Hematopoietic multipotent progenitor cell treated with erythropoietin and hydrocortisone succinate and interleukin-3 and kit ligand, for 17 days (in vitro differentiated cells): ENCODE measurements at regions not wholly inside any gene's neighbourhood (a gene's known extent, or its start where the extent isn't known, plus 50 kb on each side); places are given as distances from the start of the nearest gene placed in this dataset.

Source experiments
- DNase-seq: peaks from one replicate; pipeline ENCODE4 v3.0.0-alpha.2; 2015; ENCODE audit warnings: low spot score

DNA sequence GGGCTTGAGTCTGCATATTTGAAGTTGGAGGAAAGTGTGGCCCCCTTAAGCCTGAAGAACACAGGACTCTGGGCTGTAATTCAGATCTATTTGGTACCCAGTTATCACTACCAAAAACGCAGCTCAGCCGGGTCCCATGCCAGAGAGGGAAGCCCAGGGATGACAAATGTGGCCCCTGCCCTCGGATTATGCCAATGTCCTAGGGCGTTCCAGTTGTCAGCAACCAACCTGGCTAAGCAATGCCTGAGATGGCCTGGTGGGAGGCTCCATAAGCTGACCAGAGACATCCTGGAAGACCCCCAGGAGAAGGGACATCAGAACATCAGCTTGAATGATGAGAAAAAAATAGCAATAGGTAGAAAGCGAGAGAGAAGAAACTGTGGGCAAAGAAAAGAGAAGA lies 79.6 kb upstream of the UQCRFS1 start:
- no peak for DNase-seq

DNA sequence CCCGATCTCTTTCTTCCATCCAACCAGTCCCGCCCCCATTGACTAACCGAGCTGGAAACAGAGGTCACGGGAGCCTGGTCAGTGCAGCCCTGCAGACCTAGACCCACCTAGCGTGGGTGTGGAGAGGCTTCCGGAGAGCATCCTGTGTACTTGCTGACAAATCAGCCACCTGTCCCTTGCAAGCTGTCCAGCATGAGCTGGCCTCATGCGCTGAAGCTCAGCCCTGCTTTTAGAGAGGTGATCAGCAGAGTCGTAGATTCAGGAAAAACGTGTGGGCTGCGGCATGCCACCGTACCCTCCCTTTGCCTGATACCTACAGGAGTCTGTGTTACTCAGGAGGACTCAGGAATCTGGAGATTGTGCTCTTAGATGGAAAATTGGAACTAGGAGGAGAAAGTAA lies 80.3 kb upstream of the UQCRFS1 start:
- DNase-seq: no peak

- DNase-seq: no peak
Measured at GRCh38 chr19:29293736-29294342, 80.9 kb upstream of the UQCRFS1 start.

DNA sequence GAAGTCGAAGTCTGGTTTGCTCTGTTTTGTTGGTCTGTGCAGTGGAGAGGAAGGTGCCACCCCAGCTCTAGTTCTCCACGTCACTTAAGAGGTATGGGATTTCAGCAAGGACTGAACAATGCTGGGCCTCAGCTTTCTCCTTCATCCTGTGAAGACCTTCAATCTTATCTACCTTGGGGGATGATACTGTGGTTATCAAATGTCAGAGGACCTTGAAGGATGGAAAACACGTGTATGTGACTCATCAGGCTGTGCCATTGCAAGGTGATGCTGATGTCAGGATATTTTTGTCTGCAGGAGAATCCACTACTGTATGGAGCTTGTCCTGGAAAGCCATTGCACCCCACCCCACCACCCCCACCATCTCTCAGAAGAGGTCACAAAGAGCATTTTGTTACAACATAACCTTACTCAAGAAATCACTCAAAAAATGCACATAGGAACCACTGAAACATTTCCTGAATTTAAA lies 81.4 kb upstream of the UQCRFS1 start:
- no peak for DNase-seq

DNA sequence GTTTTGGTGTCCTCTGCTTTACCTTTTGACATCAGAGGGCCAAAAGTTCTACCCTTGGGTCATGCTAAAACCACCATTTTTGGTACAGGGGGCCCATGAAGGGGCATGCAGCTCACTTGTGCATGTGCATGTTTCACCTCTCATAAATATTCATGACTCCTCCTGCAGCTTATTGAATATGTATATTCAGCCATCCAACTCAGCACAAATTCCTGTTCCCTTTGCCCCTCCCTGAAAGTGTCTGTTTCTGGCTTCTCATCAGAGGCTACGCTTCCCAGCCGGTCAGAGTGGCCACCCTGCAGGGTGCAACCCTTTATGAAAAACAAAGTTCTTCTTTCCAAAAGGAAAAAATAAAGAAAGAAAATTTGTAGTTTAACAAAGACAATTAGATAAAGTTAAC lies 82.3 kb upstream of the UQCRFS1 start:
- no peak for DNase-seq

GRCh38 chr19:29297381-29297780 lies 84.4 kb upstream of the UQCRFS1 start:
- no peak for DNase-seq

DNA sequence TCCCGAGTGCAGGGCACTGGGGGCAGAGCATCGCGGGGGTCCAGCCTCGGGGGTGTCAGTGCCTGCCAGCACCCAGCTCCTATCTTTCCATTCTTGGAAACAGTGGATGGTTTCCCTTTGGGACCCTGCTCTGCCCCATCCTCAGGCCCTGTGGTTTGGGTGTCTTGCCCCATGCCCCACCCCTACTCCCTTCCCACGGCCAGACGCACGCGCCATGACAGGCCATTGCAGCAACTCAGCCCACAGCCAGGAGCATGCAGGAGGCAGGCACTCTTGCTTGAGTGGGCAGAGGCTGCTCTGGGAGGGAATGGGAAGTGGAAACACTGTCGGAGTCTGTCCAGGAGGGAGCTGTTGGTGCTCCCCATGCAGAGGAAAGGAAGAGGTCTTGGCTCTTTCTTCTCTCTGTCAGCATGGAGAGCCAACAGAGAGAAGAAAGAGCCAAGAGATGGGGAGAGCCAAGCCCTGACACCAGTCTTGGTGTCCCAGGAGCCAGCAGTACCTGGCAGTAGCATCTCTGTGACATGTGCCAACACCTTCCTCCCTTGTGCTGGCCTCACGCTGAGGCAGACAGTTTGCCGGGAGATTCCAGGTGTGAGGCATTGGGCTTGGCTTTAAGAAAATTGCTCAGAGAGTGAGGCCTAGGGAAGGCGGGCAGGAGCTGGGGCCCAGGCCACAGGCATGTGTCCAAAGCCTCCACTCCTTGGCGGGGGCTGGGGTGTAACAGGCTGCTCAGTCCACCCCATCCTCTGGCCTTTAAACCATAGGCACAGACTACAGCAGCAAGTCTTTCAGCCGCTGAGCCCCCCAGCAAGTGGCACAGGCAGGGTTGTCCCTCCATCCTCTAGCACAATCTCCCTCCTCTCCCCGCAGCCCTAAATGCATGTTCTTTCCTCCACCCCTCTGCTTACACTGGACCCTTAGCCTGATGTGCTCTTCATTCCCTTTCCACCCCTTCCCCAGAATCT lies 86.7 kb upstream of the UQCRFS1 start:
- DNase-seq: no peak

DNA sequence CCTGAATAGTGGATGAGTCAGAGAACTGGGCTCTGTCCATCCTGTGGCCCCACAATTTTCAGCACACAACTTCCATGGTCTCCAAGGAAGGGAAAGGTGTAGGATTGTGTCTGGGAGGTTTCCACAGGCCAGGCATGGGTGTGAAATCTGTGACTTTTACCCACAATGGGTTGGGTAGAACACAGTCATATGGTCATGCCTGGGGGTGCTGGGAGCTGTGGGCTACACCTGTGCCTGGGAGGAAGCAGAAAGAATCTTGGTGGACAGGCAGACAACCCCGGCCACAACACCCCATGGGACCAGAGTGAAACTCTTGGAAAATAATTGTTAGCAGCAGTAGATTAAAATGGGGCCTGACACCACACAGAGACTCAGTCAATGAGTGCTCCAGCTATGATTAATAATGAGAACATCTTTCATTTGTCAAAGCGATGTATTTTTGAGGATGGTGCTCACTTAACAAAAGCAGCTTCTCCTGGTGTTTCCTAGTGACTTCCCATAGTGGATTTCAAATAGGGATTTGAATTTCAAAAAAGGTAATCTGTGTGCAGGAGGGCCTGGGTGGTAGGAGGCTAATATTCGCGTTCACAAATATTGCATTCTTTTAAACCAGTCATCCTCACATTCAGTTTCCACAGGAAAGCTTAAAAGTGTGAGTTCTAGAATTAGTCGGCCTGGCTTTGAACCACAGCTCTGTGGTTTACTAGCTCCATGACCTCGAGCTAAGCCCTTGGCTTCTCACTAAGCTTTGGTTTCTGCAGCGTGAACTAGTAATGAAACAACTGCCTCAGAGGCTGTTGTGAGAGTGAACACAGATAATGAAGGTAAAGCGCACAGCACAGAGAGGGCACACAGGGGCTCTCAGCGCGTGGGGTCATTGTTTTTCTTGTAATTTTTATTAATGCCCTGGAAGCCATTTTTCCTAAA lies 89.3 kb upstream of the UQCRFS1 start:
- no peak for DNase-seq

- no peak for DNase-seq
Measured at GRCh38 chr19:29303069-29303718, 90.2 kb upstream of the UQCRFS1 start.

DNA sequence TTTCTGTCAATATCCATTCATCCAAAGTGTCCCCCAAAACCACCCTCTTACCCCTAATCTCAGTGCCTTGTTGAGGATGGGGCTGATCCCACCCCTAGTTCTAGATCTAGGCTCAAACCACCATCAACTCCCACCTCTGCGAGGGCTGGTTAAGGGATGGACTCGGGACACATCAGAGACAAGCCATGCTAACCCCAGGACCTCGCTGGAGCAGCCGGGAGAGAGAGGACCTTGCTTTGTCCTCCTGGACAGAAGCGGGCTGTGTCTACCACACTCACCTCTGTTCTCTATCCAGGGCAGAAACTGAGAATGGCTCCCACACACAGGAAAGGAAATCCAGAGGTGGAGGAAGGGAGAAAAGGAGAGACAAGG lies 90.8 kb upstream of the UQCRFS1 start:
- no peak for DNase-seq

DNA sequence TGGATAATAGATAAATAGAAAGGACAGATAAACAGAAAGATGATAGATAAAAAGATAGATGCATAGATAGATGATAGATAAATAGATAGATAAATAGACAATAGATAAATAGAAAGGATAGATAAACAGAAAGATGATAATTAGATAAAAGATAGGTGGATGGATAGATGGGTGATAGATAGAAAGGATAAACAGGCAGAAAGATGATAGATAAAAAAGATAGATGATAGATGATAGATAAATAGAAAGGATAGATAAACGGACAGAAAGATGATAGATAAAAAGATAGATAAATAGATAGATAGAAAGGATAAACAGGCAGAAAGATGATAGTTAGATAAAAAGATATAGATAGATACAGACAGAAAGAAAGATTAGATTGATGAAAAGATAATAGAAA lies 92.3 kb upstream of the UQCRFS1 start:
- no peak for DNase-seq

- no peak for DNase-seq
Measured at GRCh38 chr19:29308977-29309590, 96.1 kb upstream of the UQCRFS1 start.

- DNase-seq: no peak
Measured at GRCh38 chr19:29309637-29310036, 96.7 kb upstream of the UQCRFS1 start.

GRCh38 chr19:29311191-29311790 lies 98.3 kb upstream of the UQCRFS1 start:
- DNase-seq: no peak

GRCh38 chr19:29315556-29316190 lies 102.7 kb upstream of the UQCRFS1 start:
- no peak for DNase-seq

- no peak for DNase-seq
Measured at GRCh38 chr19:29318581-29318980, 105.6 kb upstream of the UQCRFS1 start.

DNA sequence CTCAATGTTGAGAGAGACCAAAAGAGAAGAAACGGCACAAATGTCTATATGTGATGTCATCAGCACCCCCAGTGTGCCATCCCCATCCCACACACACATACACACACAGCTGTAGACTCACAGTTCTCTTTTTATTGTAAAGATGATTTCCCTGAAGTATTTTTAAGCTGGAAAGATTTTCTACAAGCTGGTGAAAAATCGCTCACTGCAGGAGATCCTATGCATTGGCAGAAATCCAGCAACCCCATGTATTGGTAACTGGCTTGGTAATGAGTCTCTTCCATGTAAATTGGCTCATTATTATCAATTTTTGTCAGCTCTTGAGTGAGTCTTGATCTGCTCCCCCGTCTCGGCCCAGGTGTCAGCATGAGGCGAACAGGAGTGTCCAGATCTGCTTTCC lies 107.1 kb upstream of the UQCRFS1 start:
- no peak for DNase-seq

- no peak for DNase-seq
Measured at GRCh38 chr19:29320618-29321017, 107.7 kb upstream of the UQCRFS1 start.

DNA sequence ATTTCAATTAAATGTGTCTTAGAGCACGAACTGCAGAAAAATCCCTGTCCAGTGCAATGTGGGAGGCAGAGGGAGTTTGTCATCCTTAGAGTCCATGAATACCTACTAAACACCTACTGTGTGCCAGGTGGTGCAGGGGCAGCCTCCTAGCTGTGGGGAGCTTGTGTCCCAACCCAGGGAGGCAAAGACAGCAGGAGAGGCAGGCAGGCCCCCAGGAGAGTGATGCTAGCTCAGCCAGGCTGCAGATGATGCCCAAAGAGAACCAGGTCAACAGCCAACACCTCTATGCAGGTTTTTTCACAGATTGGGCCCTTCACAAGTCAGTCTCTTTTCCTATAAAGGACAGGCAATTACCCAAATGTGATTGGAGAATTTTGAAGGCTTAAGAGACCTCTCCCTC lies 108.2 kb upstream of the UQCRFS1 start:
- DNase-seq: no peak

GRCh38 chr19:29323021-29323430 lies 110.1 kb upstream of the UQCRFS1 start:
- DNase-seq: no peak
